ENCODE measurements at regions not wholly inside any gene's neighbourhood (a gene's known extent, or its start where the extent isn't known, plus 50 kb on each side); places are given as distances from the start of the nearest gene placed in this dataset.

GRCh38 chr2:71815701-71816474 is 331.8 kb downstream of the CYP26B1 start:
- no peak overlapping the region for H3K27ac Mint-ChIP-seq
- no peak for TF ChIP-seq CTCF (IDR thresholded peaks at IDR 0.05; ENCODE audit: unreplicated experiment in 3 of 3)
- no peak overlapping the region for H3K4me3 Mint-ChIP-seq
- peaks cover 2% of the 10 kb centered on the region for H3K9me3 Mint-ChIP-seq
- H3K4me1 Mint-ChIP-seq: peaks cover 5% of the 10 kb centered on the region
- peaks cover 52% of the 10 kb centered on the region for H3K27me3 Mint-ChIP-seq (ENCODE audit: low read depth)
- H3K36me3 Mint-ChIP-seq (ENCODE audit: low read depth): no peaks in the 10 kb centered on the region

GRCh38 chr2:71814885-71815284 is 332.8 kb downstream of the CYP26B1 start:
- Mint-ChIP-seq H3K36me3 (ENCODE audit: low read depth) (no peaks in the 10 kb centered on the region), H3K27ac (no peak overlapping the region), H3K4me3 (no peak overlapping the region), H3K9me3 (peaks cover 2% of the 10 kb centered on the region), H3K27me3 (ENCODE audit: low read depth) (peaks cover 60% of the 10 kb centered on the region), H3K4me1 (peaks cover 5% of the 10 kb centered on the region)
- TF ChIP-seq CTCF (IDR thresholded peaks at IDR 0.05; ENCODE audit: unreplicated experiment in 3 of 3): no peak

- H3K4me3 Mint-ChIP-seq: no peak overlapping the region
- no peaks in the 10 kb centered on the region for H3K36me3 Mint-ChIP-seq (ENCODE audit: low read depth)
- H3K27me3 Mint-ChIP-seq (ENCODE audit: low read depth): peaks cover 67% of the 10 kb centered on the region
- peaks cover 5% of the 10 kb centered on the region for H3K4me1 Mint-ChIP-seq
- peaks cover 2% of the 10 kb centered on the region for H3K9me3 Mint-ChIP-seq
- H3K27ac Mint-ChIP-seq: no peak overlapping the region
- no peak for TF ChIP-seq CTCF (IDR thresholded peaks at IDR 0.05; ENCODE audit: unreplicated experiment in 3 of 3)
These were observed 333.7 kb downstream of the CYP26B1 start for GRCh38 chr2:71813807-71814470.

- peaks cover 5% of the 10 kb centered on the region for H3K4me1 Mint-ChIP-seq
- H3K27me3 Mint-ChIP-seq (ENCODE audit: low read depth): peaks cover 67% of the 10 kb centered on the region
- no peak overlapping the region for H3K27ac Mint-ChIP-seq
- TF ChIP-seq CTCF (IDR thresholded peaks at IDR 0.05; ENCODE audit: unreplicated experiment in 3 of 3): no peak
- H3K4me3 Mint-ChIP-seq: no peak overlapping the region
- peaks cover 2% of the 10 kb centered on the region for H3K9me3 Mint-ChIP-seq
- H3K36me3 Mint-ChIP-seq (ENCODE audit: low read depth): no peaks in the 10 kb centered on the region
These were observed 334.3 kb downstream of the CYP26B1 start for GRCh38 chr2:71813315-71813714.

- Mint-ChIP-seq H3K36me3 (ENCODE audit: low read depth) (no peaks in the 10 kb centered on the region), H3K9me3 (no peaks in the 10 kb centered on the region), H3K27ac (no peak overlapping the region), H3K4me3 (no peak overlapping the region), H3K4me1 (peaks cover 5% of the 10 kb centered on the region), H3K27me3 (ENCODE audit: low read depth) (peaks cover 65% of the 10 kb centered on the region)
- no peak for TF ChIP-seq CTCF (IDR thresholded peaks at IDR 0.05; ENCODE audit: unreplicated experiment in 3 of 3)
These were observed 334.9 kb downstream of the CYP26B1 start for GRCh38 chr2:71812736-71813135.

All from nephron (organoid).